GM12892 (cell line): ENCODE measurements at regions not wholly inside any gene's neighbourhood (a gene's known extent, or its start where the extent isn't known, plus 50 kb on each side); places are given as distances from the start of the nearest gene placed in this dataset.

Experiments
- POLR2A ChIP-seq: IDR thresholded peaks from 2 replicates; pipeline ENCODE4 v1.6.1; 2011; ENCODE audit warnings: low read depth, low read length, control low read depth
- POLR2AphosphoS5 ChIP-seq: IDR thresholded peaks from 2 replicates; pipeline ENCODE4 v1.6.1; 2011; ENCODE audit warnings: low read depth, low read length, control low read depth
- TAF1 ChIP-seq: IDR thresholded peaks from 2 replicates; pipeline ENCODE4 v1.6.1; 2011; ENCODE audit warnings: low read depth, mild to moderate bottlenecking, control low read depth, low read length, borderline replicate concordance

DNA sequence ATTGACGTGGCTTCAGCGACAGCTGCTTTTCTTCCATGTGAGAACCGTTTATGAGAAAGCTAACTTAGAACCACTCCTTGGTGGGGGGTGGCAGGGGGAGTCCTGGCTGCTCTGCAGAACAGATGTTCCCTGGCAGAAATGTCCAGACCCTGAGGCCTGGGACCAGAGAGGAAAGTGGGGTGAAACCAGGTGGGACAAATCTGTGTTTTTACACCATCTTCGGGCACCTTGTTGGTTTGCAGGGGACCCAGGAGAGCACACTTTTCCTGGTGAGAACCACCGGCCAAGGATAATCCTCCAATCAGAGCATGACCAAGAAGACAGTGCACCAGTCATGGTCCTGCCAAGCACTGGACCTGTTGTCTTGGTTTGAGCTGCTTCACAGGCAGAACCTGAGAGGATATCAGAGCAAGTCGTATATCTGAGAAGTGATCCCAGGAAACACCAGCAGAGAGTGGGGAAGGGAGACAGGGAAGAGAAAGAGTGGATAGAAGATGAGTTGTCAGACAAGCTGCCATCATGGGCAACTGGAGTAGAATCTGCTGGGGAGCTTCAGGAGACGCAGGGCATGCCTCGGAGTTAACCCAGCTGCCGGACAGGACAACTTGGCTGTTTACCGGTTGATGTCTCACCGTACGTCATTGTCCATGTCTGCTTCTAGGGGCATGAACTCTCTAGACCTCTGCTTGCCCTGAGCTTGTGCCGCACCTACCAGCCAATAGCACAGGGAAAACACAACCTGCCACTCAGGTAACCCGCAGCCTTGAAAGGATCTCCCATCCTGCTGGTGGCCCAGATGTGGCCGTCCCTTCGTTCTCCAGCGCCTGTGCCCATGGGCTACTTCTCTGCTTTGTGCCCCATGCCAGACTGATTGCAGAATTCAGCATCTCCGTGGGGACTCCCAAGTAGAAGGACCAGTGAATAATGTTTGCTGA is 178.4 kb upstream of the MVB12B start:
- TF ChIP-seq POLR2AphosphoS5: no peak
- TF ChIP-seq POLR2A: no peak
- no peak for TF ChIP-seq TAF1
